ENCODE measurements at regions not wholly inside any gene's neighbourhood (a gene's known extent, or its start where the extent isn't known, plus 50 kb on each side); places are given as distances from the start of the nearest gene placed in this dataset.
"Not testable (repeated sequence)": the region's sequence is repeated elsewhere in the genome, so short reads cannot be mapped to it uniquely, and the experiment has no call there.

GRCh38 chr11:15365286-15365685 lies 250.6 kb downstream of the INSC start:
- TF ChIP-seq CTCF, POLR2A (IDR thresholded peaks at IDR 0.05): not testable (repeated sequence)
